ENCODE measurements at regions not wholly inside any gene's neighbourhood (a gene's known extent, or its start where the extent isn't known, plus 50 kb on each side); places are given as distances from the start of the nearest gene placed in this dataset.

DNA sequence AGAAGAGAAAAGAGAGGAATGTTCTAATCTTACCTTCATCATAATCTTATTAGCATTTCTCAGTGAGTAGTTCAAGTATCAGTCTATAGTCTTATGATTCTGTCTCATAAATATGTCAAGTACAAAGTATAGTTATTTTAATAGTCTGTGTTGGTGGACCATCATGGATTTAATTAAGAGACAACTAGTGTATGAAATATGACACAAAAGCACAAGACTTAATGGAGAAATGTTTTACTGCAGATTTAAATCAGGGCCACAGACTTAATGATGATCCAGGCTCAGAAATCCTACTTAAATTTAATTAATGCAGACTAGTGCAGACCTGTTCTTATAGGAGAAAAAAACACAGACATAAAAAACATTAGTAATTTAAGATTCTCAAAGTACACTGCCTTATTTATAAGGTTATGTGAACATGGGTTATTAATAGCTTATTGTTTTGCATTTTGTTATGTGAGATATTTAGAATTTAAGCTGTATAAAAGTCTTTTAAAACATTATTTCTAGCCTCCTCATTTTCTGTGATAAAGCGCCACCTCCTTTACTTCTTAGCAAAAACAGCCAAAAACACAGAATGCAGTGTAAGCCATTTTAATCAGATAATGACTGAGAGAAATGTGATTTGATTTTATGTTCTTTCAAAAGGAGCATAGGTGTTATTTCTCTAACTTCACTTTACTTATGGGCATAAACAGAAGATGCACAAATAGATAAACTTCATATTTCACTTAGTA is 255.0 kb upstream of the SNX7 start:
- H3K27me3 ChIP-seq (ENCODE audit: control insufficient read depth in 3 of 3, insufficient read depth in 3 of 3, low read length in 2 of 3), result no peaks in the 10 kb centered on the region
- ATAC-seq (ENCODE audit: insufficient read depth, low FRiP score) (no peak), DNase-seq (no peak)

DNA sequence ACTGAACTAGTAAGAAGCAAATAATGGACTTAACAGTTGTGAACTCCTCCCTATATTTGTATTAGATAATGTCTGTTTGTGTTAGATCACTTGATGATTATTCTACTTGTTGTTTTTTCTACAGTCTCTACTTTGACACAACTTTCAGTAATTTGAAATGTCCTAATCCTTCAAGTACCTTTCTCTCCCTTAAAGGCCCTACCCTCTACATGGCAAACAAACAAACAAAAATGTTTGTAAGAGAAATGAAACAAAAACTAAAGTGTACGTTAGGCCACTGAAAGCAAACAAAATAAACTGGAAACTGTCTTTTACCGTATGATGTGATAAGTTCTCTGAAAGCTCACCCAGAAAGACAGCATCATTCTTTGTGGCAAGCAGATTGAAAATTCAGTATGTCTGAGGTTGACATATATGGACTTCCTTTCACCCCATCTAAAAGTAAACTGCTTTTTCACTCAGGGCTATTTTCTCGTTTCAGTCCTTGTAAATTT is 255.9 kb upstream of the SNX7 start:
- H3K36me3 ChIP-seq (ENCODE audit: control insufficient read depth in 4 of 4, insufficient read depth in 4 of 4, low read length in 4 of 4), result no peaks in the 10 kb centered on the region
- no peaks in the 10 kb centered on the region for H3K27me3 ChIP-seq (ENCODE audit: control insufficient read depth in 3 of 3, insufficient read depth in 3 of 3, low read length in 2 of 3)
- ATAC-seq (ENCODE audit: insufficient read depth, low FRiP score), result no peak
- no peak overlapping the region for H3K27ac ChIP-seq (ENCODE audit: low read depth in 1 of 2, low read length in 1 of 2)
- no peak overlapping the region for H3K4me3 ChIP-seq
- DNase-seq, result no peak
- no peaks in the 10 kb centered on the region for H3K9me3 ChIP-seq (ENCODE audit: control insufficient read depth in 4 of 4, insufficient read depth in 3 of 4, low read length in 3 of 4)
- H3K9ac ChIP-seq (ENCODE audit: insufficient read depth in 1 of 2, low read length in 2 of 2), result no peak overlapping the region
- peaks cover 0 to 21% (median 1%) of the 10 kb centered on the region in 5 donors for H3K4me1 ChIP-seq (ENCODE audit: control insufficient read depth in 5 of 5, insufficient read depth in 5 of 5, low read length in 5 of 5)
- TF ChIP-seq, protein P1, sequence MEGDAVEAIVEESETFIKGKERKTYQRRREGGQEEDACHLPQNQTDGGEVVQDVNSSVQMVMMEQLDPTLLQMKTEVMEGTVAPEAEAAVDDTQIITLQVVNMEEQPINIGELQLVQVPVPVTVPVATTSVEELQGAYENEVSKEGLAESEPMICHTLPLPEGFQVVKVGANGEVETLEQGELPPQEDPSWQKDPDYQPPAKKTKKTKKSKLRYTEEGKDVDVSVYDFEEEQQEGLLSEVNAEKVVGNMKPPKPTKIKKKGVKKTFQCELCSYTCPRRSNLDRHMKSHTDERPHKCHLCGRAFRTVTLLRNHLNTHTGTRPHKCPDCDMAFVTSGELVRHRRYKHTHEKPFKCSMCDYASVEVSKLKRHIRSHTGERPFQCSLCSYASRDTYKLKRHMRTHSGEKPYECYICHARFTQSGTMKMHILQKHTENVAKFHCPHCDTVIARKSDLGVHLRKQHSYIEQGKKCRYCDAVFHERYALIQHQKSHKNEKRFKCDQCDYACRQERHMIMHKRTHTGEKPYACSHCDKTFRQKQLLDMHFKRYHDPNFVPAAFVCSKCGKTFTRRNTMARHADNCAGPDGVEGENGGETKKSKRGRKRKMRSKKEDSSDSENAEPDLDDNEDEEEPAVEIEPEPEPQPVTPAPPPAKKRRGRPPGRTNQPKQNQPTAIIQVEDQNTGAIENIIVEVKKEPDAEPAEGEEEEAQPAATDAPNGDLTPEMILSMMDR (IDR thresholded peaks at IDR 0.05; ENCODE audit: control extremely low read depth, extremely low read depth), result no peak
- WGBS, 2 donors, result 22 to 28% methylated on average over 3 of the region's 3 CpGs

More for the DNA sequence above, 255.0 kb upstream of the SNX7 start:
- Histone ChIP-seq H3K27ac (ENCODE audit: low read depth in 1 of 2, low read length in 1 of 2) (no peak overlapping the region), H3K36me3 (ENCODE audit: control insufficient read depth in 4 of 4, insufficient read depth in 4 of 4, low read length in 4 of 4) (no peaks in the 10 kb centered on the region), H3K4me1 (ENCODE audit: control insufficient read depth in 5 of 5, insufficient read depth in 5 of 5, low read length in 5 of 5) (peaks cover 0 to 21% (median 1%) of the 10 kb centered on the region in 5 donors), H3K9me3 (ENCODE audit: control insufficient read depth in 4 of 4, insufficient read depth in 3 of 4, low read length in 3 of 4) (no peaks in the 10 kb centered on the region), H3K9ac (ENCODE audit: insufficient read depth in 1 of 2, low read length in 2 of 2) (no peak overlapping the region), H3K4me3 (no peak overlapping the region)
- 99 to 100% methylated on average over 1 of the region's 1 CpG for WGBS, 2 donors
- TF ChIP-seq, protein P1 (IDR thresholded peaks at IDR 0.05; ENCODE audit: control extremely low read depth, extremely low read depth), result no peak

DNA sequence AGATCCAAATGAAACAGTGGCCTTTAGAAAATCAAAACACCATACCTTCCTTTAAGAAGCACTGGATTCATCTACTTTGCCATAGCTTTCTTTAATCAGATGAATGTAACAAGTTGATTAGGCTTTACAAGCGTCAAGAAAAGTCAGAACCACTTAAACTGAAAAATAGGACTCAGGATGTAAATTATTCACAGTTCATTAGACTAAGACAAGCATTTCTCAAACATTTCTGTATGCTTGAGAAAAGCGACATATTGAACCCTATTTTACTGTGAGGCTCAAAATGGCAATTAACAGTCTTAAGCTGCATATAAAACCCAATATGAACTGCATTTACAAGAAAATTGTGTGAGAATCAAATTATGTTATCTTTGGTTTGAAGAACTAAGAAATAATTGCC is 256.7 kb upstream of the SNX7 start:
- Histone ChIP-seq H3K4me1 (ENCODE audit: control insufficient read depth in 5 of 5, insufficient read depth in 5 of 5, low read length in 5 of 5) (peaks cover 0 to 21% (median 1%) of the 10 kb centered on the region in 5 donors), H3K9me3 (ENCODE audit: control insufficient read depth in 4 of 4, insufficient read depth in 3 of 4, low read length in 3 of 4) (no peaks in the 10 kb centered on the region), H3K36me3 (ENCODE audit: control insufficient read depth in 4 of 4, insufficient read depth in 4 of 4, low read length in 4 of 4) (no peaks in the 10 kb centered on the region), H3K4me3 (no peak overlapping the region), H3K9ac (ENCODE audit: insufficient read depth in 1 of 2, low read length in 2 of 2) (no peak overlapping the region), H3K27ac (ENCODE audit: low read depth in 1 of 2, low read length in 1 of 2) (no peak overlapping the region), H3K27me3 (ENCODE audit: control insufficient read depth in 3 of 3, insufficient read depth in 3 of 3, low read length in 2 of 3) (no peaks in the 10 kb centered on the region)
- no peak for ATAC-seq (ENCODE audit: insufficient read depth, low FRiP score)
- WGBS, 2 donors, result 76 to 85% methylated on average over 2 of the region's 2 CpGs
- no peak for DNase-seq
- TF ChIP-seq, protein P1 (IDR thresholded peaks at IDR 0.05; ENCODE audit: control extremely low read depth, extremely low read depth), result no peak
